GM19238 (cell line): ENCODE measurements at regions not wholly inside any gene's neighbourhood (a gene's known extent, or its start where the extent isn't known, plus 50 kb on each side); places are given as distances from the start of the nearest gene placed in this dataset.
A peak's percentile ranks its signal among the peaks of the same experiment; 100 is the strongest.

ENCODE experiments used
- DNase-seq: peaks from one replicate; pipeline ENCODE4 v3.0.0; 2011; ENCODE audit warnings: low spot score; ENCODE audit not compliant: insufficient read length

DNA sequence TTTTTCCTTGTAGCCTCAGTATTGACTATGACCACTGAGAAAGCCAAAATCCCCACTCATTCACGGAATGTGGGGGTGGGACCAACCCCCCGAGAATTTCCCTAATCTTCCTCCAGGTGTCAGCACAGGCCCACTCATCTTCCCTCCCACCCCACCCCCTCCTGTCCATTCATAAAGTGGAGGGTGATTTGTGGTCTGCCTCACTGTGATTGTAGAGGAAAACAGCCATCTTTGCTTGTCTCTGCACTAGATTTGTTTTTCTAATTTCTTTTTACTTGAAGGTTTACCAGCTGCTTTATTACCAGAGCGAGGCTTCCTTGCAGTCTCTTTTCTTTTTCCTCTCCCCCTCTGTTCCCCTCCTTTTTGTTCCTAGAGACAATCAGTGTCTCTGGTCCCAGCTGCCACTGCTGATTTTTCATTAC lies 171.8 kb downstream of the ICOS start:
- DNase-seq, result peak; percentile 14

- no peak for DNase-seq
Observed at GRCh38 chr2:204108781-204109295, 172.3 kb downstream of the ICOS start.

DNA sequence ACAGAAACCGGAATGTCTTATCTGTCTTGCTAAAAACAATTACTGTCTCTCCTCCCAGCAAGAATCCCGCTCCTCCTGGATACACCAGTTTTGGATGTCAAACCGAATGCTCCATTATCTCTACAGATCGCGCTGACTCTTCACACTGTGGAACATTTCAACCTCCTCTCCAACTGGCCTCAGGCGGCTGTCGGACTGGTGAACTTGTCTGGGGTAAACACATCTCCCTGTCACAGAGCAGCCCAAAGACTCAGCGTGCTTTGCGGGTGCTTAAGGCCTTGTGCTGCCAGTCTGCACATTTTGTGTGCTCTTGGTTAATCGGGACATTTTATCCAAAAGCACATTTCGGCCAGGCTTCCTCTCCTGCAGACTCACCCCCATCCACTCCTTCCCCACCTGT lies 173.1 kb downstream of the ICOS start:
- DNase-seq, result no peak

- peak; percentile 16 for DNase-seq
Observed at GRCh38 chr2:204110338-204110741, 173.8 kb downstream of the ICOS start.

GRCh38 chr2:204110751-204111516 lies 174.4 kb downstream of the ICOS start:
- no peak for DNase-seq

GRCh38 chr2:204112084-204112770 lies 175.7 kb downstream of the ICOS start:
- DNase-seq, result no peak

GRCh38 chr2:204114295-204115136 lies 178.0 kb downstream of the ICOS start:
- no peak for DNase-seq

- DNase-seq, result no peak
Observed at GRCh38 chr2:204115137-204116056, 178.8 kb downstream of the ICOS start.

GRCh38 chr2:204116159-204116792 lies 179.7 kb downstream of the ICOS start:
- DNase-seq, result no peak

DNA sequence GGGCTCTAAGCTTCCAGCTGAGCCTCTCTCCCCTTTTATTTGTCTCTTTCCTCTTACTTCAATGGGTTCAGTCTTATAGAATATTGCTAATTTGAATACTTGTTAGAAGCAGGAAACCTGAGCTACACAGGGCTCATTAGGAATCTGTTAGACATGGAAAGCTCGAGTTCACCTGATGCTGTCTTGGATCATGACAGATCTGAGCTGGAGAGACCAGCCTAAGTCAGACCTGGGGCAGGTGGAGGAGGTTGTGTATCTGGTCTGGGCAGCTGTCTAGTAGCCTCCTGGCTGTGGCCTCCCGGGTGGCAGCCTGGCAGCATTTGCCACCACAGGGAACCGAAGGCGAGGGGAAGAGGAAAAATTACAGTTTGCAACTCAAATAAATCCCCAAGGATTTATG lies 185.9 kb downstream of the ICOS start:
- DNase-seq, result no peak

GRCh38 chr2:204124140-204124750 lies 187.7 kb downstream of the ICOS start:
- DNase-seq, result no peak

DNA sequence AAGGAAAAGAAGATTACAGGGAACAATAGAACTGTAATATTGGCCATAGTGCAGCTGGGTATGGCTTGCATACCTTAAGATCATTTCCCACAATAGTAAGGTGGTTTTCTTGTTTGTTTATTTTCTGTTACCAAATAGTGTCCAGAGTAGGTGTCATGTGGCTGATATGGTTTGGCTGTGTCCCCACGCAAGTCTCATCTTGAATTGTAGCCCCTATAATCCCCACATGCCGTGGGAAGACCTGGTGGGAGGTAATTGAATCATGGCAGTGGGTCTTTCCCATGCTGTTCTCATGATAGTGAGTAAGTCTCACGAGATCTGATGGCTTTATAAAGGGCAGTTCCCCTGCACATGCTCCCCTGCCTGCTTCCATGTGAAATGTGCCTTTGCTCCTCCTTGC lies 190.1 kb downstream of the ICOS start:
- no peak for DNase-seq

- DNase-seq, result no peak
Observed at GRCh38 chr2:204127238-204127637, 190.7 kb downstream of the ICOS start.

DNA sequence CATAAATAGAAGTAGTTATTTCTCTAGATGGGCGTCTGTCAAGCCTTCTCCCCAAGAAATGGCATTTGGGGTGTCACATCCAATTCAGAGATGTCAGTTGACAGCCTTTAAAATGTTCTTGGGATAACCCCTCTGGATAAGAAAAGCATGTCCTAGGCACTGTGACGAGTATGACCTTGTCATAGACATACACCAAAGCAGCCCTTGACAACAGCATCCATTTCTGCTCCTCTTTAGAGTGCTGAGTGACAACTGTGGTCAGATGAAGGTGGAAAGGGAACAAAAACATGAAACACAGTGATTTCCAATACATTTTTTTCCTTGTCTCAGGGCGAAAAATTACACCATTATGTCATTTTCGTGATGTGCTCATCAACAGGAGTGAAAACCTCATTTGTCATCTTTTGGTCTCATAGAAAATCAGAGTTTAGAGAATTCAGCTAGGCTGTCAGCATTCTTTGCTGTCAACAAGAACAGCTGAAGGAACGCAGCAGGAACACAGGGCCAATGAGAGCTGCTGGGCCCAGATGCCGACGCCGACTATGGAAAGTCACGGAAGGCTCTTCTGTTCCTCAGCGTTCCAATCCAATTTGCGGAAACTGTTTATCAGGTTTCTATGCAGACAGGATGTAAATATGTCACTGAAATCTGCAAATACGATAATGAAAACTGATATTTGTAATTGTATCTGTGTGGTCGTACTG lies 193.2 kb downstream of the ICOS start:
- no peak for DNase-seq

DNA sequence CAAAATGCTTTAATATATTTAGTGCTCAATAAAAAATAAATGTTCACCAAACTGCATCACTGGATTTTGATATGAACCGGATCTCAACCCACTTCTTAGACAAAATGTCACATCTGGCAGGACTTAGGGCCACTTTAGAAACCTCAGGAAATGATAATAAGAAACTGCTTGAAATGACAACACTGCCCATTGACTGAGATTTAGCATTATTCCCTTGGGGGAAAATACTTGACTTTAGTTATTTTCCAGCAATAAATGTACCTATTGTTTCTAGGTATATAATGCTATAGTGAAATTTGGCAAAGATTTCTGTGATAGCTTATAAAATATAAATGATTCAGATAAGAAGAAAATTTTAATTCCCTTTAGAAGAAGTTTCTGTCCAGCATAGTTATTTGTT lies 195.1 kb downstream of the ICOS start:
- no peak for DNase-seq

DNA sequence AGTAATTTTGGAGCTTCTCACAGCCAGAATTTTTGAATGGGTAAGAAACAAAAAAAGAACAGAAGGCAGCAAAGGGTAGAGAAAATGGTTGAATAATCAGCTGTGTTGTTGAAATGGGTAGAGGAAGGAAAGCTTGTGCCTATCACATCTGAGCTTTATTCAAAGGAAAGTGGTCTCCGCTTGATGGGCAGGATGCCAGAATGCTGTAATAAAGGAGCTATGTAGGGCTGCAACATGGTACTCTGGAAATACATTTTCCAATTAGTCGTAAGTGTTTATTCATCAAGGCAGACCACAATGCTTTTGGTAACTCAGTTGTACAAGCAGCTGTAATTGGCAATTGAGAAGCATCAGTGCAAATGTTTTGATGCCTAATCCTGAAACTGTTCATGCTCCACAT lies 196.9 kb downstream of the ICOS start:
- no peak for DNase-seq

- DNase-seq, result no peak
Observed at GRCh38 chr2:204134421-204134820, 197.9 kb downstream of the ICOS start.

GRCh38 chr2:204135752-204136151 lies 199.2 kb downstream of the ICOS start:
- DNase-seq, result no peak

DNA sequence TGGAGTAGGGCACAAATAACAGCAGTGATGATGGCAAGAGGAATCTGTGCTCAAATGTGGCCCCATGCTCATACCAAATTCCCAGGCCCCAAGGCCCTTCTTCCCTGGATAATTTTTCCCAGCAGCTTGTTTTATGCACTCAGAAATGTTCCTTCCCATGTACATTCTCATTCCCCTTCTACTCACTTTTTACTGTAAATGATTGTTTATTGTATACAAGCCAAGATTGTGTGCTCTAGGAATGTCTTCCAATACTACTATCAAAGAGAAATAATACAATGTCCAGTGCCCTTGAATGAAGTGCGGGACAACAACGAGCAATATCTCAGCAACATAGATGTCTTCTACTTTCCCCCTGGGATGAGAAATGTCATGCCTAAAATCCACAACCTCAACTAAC lies 201.6 kb downstream of the ICOS start:
- no peak for DNase-seq
